ENCODE measurements at regions not wholly inside any gene's neighbourhood (a gene's known extent, or its start where the extent isn't known, plus 50 kb on each side); places are given as distances from the start of the nearest gene placed in this dataset.

DNA sequence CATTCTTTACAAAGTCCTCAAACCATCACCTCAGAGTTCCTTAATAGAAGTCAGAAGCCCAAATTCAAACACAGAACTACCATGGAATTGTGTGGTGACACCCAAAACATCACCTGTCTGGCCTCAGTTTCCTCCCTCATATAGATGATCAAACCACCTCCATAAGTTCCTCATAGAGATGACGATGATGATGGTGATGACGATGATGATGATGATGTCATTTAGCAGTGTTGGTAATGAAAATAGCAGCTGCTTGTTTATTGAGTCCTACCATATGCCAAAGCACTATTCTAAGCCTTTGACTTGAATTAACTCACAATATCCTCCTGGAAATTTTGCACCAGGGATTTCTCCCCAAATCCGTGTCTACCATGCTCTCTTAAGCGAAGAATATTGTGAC, 139.9 kb downstream of the PROX1 start:
- ChIA-PET POLR2A (no interaction called here), CTCF (no interaction called here)
- intact Hi-C loops (cut with micrococcal nuclease; ENCODE audit: unreplicated experiment): no loop called here
- H3K4me3 ChIP-seq (ENCODE audit: low read depth in 2 of 2, low read length in 2 of 2): no peak overlapping the region
- no peak for ATAC-seq
- no peak for DNase-seq (ENCODE audit: low read depth, low spot score)
- H3K9me3 ChIP-seq (ENCODE audit: control insufficient read depth, insufficient read depth, low read depth, low read length): no peaks in the 10 kb centered on the region
- no peaks in the 10 kb centered on the region for H3K4me1 ChIP-seq (ENCODE audit: control insufficient read depth, insufficient read depth, low read length)
- no TSS peak for BruUV-seq (replicated peaks)
- TF ChIP-seq TCF7L2 (IDR thresholded peaks at IDR 0.05; ENCODE audit: low read depth, low read length) (no peak), POLR2AphosphoS5 (IDR thresholded peaks at IDR 0.05; ENCODE audit: low read depth, low read length) (no peak), SIN3A (IDR thresholded peaks at IDR 0.05; ENCODE audit: borderline replicate concordance, insufficient read depth, low read depth, low read length) (no peak)
- TF ChIP-seq, protein P1, sequence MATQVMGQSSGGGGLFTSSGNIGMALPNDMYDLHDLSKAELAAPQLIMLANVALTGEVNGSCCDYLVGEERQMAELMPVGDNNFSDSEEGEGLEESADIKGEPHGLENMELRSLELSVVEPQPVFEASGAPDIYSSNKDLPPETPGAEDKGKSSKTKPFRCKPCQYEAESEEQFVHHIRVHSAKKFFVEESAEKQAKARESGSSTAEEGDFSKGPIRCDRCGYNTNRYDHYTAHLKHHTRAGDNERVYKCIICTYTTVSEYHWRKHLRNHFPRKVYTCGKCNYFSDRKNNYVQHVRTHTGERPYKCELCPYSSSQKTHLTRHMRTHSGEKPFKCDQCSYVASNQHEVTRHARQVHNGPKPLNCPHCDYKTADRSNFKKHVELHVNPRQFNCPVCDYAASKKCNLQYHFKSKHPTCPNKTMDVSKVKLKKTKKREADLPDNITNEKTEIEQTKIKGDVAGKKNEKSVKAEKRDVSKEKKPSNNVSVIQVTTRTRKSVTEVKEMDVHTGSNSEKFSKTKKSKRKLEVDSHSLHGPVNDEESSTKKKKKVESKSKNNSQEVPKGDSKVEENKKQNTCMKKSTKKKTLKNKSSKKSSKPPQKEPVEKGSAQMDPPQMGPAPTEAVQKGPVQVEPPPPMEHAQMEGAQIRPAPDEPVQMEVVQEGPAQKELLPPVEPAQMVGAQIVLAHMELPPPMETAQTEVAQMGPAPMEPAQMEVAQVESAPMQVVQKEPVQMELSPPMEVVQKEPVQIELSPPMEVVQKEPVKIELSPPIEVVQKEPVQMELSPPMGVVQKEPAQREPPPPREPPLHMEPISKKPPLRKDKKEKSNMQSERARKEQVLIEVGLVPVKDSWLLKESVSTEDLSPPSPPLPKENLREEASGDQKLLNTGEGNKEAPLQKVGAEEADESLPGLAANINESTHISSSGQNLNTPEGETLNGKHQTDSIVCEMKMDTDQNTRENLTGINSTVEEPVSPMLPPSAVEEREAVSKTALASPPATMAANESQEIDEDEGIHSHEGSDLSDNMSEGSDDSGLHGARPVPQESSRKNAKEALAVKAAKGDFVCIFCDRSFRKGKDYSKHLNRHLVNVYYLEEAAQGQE (IDR thresholded peaks at IDR 0.05; ENCODE audit: insufficient read depth in 1 of 2, low read depth in 2 of 2, low read length in 1 of 2): no peak
- H3K36me3 ChIP-seq (ENCODE audit: control insufficient read depth, insufficient read depth, low read length): no peaks in the 10 kb centered on the region
- in situ Hi-C loops (cut with HindIII; ENCODE audit: low pct_unique_long_range_greater_than_20kb, low sequenced_read_pairs): no loop called here
- peaks cover 22% of the 10 kb centered on the region for H3K27me3 ChIP-seq (ENCODE audit: control insufficient read depth, insufficient read depth, low read length)
- no peak overlapping the region for H3K27ac ChIP-seq (ENCODE audit: low read length)

DNA sequence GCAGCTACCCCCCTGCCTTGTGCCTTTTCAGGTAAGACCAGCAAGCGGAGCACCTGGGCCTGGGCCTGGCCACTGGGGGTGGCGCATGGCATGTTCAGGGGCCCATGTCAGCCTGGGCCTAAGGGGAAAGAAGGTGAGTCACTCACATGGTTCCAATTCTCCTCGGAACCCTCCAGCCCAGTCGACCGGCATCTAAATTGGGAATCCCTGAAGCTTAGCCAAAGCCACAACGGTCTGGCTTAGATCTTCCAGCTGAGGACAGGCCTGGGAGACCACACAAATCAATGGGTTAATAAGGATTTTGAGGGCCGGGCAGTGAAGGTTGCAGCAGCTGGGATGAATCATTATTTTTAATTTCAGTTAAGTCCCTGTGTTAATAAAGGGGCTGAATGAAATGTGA, 145.1 kb upstream of the SMYD2 start:
- POLR2A ChIA-PET: interaction anchor here (0.7 kb wide), 1 partner anchor 898 kb away, joined by 16 read pairs; no protein-coding TSS in a partner anchor
- DNase-seq (ENCODE audit: low read depth, low spot score): no peak
- in situ Hi-C loops (cut with HindIII; ENCODE audit: low pct_unique_long_range_greater_than_20kb, low sequenced_read_pairs) (no loop called here), intact Hi-C loops (cut with micrococcal nuclease; ENCODE audit: unreplicated experiment) (no loop called here)
- Histone ChIP-seq H3K36me3 (ENCODE audit: control insufficient read depth, insufficient read depth, low read length) (no peaks in the 10 kb centered on the region), H3K27ac (ENCODE audit: low read length) (no peak overlapping the region), H3K4me1 (ENCODE audit: control insufficient read depth, insufficient read depth, low read length) (no peaks in the 10 kb centered on the region), H3K27me3 (ENCODE audit: control insufficient read depth, insufficient read depth, low read length) (peaks cover 15% of the 10 kb centered on the region), H3K9me3 (ENCODE audit: control insufficient read depth, insufficient read depth, low read depth, low read length) (no peaks in the 10 kb centered on the region), H3K4me3 (ENCODE audit: low read depth in 2 of 2, low read length in 2 of 2) (no peak overlapping the region)
- CTCF ChIA-PET: no interaction called here
- TF ChIP-seq POLR2AphosphoS5 (IDR thresholded peaks at IDR 0.05; ENCODE audit: low read depth, low read length) (no peak), TCF7L2 (IDR thresholded peaks at IDR 0.05; ENCODE audit: low read depth, low read length) (no peak), SIN3A (IDR thresholded peaks at IDR 0.05; ENCODE audit: borderline replicate concordance, insufficient read depth, low read depth, low read length) (no peak)
- TF ChIP-seq, protein P2, sequence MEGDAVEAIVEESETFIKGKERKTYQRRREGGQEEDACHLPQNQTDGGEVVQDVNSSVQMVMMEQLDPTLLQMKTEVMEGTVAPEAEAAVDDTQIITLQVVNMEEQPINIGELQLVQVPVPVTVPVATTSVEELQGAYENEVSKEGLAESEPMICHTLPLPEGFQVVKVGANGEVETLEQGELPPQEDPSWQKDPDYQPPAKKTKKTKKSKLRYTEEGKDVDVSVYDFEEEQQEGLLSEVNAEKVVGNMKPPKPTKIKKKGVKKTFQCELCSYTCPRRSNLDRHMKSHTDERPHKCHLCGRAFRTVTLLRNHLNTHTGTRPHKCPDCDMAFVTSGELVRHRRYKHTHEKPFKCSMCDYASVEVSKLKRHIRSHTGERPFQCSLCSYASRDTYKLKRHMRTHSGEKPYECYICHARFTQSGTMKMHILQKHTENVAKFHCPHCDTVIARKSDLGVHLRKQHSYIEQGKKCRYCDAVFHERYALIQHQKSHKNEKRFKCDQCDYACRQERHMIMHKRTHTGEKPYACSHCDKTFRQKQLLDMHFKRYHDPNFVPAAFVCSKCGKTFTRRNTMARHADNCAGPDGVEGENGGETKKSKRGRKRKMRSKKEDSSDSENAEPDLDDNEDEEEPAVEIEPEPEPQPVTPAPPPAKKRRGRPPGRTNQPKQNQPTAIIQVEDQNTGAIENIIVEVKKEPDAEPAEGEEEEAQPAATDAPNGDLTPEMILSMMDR (IDR thresholded peaks at IDR 0.05): no peak
- TF ChIP-seq, protein P1 (IDR thresholded peaks at IDR 0.05; ENCODE audit: insufficient read depth in 1 of 2, low read depth in 2 of 2, low read length in 1 of 2): no peak
- no peak for ATAC-seq
- BruUV-seq (replicated peaks): no TSS peak
